Lower leg skin (tissue), 4 donors: ENCODE measurements at regions not wholly inside any gene's neighbourhood (a gene's known extent, or its start where the extent isn't known, plus 50 kb on each side); places are given as distances from the start of the nearest gene placed in this dataset.

Experiments used
- DNase-seq, 2 donors: peaks; one replicate each; pipeline ENCODE4 v3.0.0-alpha.2; 2019; ENCODE audit warnings: low spot score in 2 of 2
- H3K4me3 ChIP-seq: fragments of 200-600 bp; sonication (generic); 2 replicates; pipeline ENCODE4 v1.5.1; 2017; ENCODE audit warnings: mild to moderate bottlenecking, low read depth; ENCODE audit not compliant: poor library complexity, severe bottlenecking
- CTCF ChIP-seq, 3 donors: fragments of 450-650 bp; IDR thresholded peaks; one replicate each; pipeline ENCODE4 v1.5.1; 2016; ENCODE audit warnings: antibody characterized with exemption in 3 of 3, mild to moderate bottlenecking in 3 of 3, moderate library complexity in 2 of 3
- POLR2A ChIP-seq, 2 donors: fragments of 450-650 bp; IDR thresholded peaks; one replicate each; pipeline ENCODE4 v1.6.1; 2016 to 2017; ENCODE audit warnings: antibody characterized with exemption in 2 of 2, mild to moderate bottlenecking in 1 of 2, moderate library complexity in 1 of 2
- WGBS, 2 donors: methylation state at CpG; one replicate each; pipeline ENCODE4 v1.1.5; 2018; 5-methylcytosine and 5-hydroxymethylcytosine counted together
- intact Hi-C: fragments of 100-400 bp; cut with DNase I; formaldehyde crosslinking; loops from one replicate; pipeline ENCODE4 v1.15.0; 2023; ENCODE audit warnings: low total_unique reads

- DNase-seq, result no peak
- intact Hi-C loops, result no loop called here
- TF ChIP-seq POLR2A (IDR thresholded peaks at IDR 0.05), result no peak
- TF ChIP-seq CTCF (IDR thresholded peaks at IDR 0.05), result no peak
- no peak overlapping the region for H3K4me3 ChIP-seq
- 73 to 81% methylated on average over 6 of the region's 6 CpGs for WGBS, 2 donors
Measured at GRCh38 chr7:36044101-36044892, 108.8 kb upstream of the EEPD1 start.

- TF ChIP-seq POLR2A (IDR thresholded peaks at IDR 0.05), result no peak
- TF ChIP-seq CTCF (IDR thresholded peaks at IDR 0.05), result no peak
- peak in 1 of 2 donors; percentile 51 for DNase-seq
- intact Hi-C loops, result no loop called here
- no peak overlapping the region for H3K4me3 ChIP-seq
- 60 to 69% methylated on average over 2 of the region's 2 CpGs for WGBS, 2 donors
Measured at GRCh38 chr7:36045326-36045725, 107.7 kb upstream of the EEPD1 start.

DNA sequence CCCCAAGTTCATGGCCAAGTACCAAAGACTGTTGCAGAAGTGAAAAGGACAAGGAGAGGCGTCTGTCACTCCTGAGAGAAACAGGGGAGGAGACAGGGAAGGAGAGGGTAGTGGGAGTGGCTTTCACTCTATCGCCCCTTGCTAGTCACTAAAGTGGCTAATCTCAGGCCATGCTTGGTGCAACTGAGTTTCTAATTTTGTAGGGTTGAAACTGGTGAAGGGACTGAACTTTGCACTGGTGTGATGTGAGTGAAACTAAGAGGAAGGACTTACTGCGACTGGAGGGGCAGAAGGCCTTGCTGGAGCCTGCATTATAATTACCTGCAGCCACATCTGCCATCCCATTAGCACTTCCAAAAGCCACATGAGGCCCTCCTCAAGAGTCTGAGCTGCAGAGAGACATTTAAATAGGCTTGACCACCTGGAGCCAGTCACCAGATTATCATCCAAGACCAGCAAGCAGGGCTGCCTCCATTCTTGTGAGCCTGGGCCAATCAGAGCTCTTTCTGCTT, 107.2 kb upstream of the EEPD1 start:
- 65 to 71% methylated on average over 3 of the region's 3 CpGs for WGBS, 2 donors
- TF ChIP-seq CTCF (IDR thresholded peaks at IDR 0.05) (no peak), POLR2A (IDR thresholded peaks at IDR 0.05) (no peak)
- intact Hi-C loops, result no loop called here
- H3K4me3 ChIP-seq, result no peak overlapping the region
- peak in 1 of 2 donors; percentile 46 for DNase-seq

GRCh38 chr7:36047091-36047658, 105.9 kb upstream of the EEPD1 start:
- WGBS, 2 donors, result 76 to 87% methylated on average over 2 of the region's 2 CpGs
- no peak for TF ChIP-seq CTCF (IDR thresholded peaks at IDR 0.05)
- no peak for TF ChIP-seq POLR2A (IDR thresholded peaks at IDR 0.05)
- intact Hi-C loops, result no loop called here
- no peak overlapping the region for H3K4me3 ChIP-seq
- peak in 1 of 2 donors; percentile 52 for DNase-seq

- WGBS, 2 donors, result 15 to 16% methylated on average over 5 of the region's 5 CpGs
- TF ChIP-seq CTCF (IDR thresholded peaks at IDR 0.05) (no peak), POLR2A (IDR thresholded peaks at IDR 0.05) (no peak)
- H3K4me3 ChIP-seq, result no peak overlapping the region
- intact Hi-C loops, result no loop called here
- DNase-seq, result peak; percentile 66 to 81
Measured at GRCh38 chr7:36048141-36048901, 104.7 kb upstream of the EEPD1 start.
